Trophoblast cell (in vitro differentiated cells and primary cell): ENCODE measurements at regions not wholly inside any gene's neighbourhood (a gene's known extent, or its start where the extent isn't known, plus 50 kb on each side); places are given as distances from the start of the nearest gene placed in this dataset.

Experiments used
- DNase-seq, 2 donors: peaks; one replicate each; pipeline ENCODE4 v3.0.0-alpha.2; 2016
- H2AFZ ChIP-seq: 2 replicates; pipeline ENCODE4 v1.6.1; 2013; ENCODE audit warnings: low read length, moderate library complexity, mild to moderate bottlenecking; ENCODE audit not compliant: insufficient read depth, poor library complexity
- H2AK5ac ChIP-seq: 2 replicates; pipeline ENCODE4 v1.6.1; 2013; ENCODE audit warnings: mild to moderate bottlenecking, low read length
- H2BK120ac ChIP-seq: 2 replicates; pipeline ENCODE4 v1.6.1; 2013; ENCODE audit warnings: low read length, mild to moderate bottlenecking, moderate library complexity; ENCODE audit not compliant: insufficient read depth, poor library complexity
- H2BK12ac ChIP-seq: 2 replicates; pipeline ENCODE4 v1.6.1; 2013; ENCODE audit warnings: mild to moderate bottlenecking, low read length, moderate library complexity
- H2BK5ac ChIP-seq: 2 replicates; pipeline ENCODE4 v1.6.1; 2013; ENCODE audit warnings: low read length, low read depth, moderate library complexity, mild to moderate bottlenecking; ENCODE audit not compliant: poor library complexity
- H3K14ac ChIP-seq: 2 replicates; pipeline ENCODE4 v1.6.1; 2013; ENCODE audit warnings: mild to moderate bottlenecking, low read length
- H3K18ac ChIP-seq: 2 replicates; pipeline ENCODE4 v1.6.1; 2013; ENCODE audit warnings: mild to moderate bottlenecking, low read length
- H3K23ac ChIP-seq: 2 replicates; pipeline ENCODE4 v1.6.1; 2013; ENCODE audit warnings: low read length
- H3K27ac ChIP-seq: 2 replicates; pipeline ENCODE4 v1.5.1; 2013; ENCODE audit warnings: low read depth, mild to moderate bottlenecking, inconsistent platforms, low read length, moderate library complexity
- H3K27me3 ChIP-seq: 2 replicates; pipeline ENCODE4 v1.6.1; 2013; ENCODE audit warnings: inconsistent platforms, mild to moderate bottlenecking, low read length, moderate library complexity; ENCODE audit not compliant: insufficient read depth
- H3K36me3 ChIP-seq, 2 experiments: 1 replicate in 1 of 2; 2 replicates in 1 of 2; pipeline ENCODE4 v1.6.1; 2013; ENCODE audit warnings: low read length in 2 of 2, mild to moderate bottlenecking in 2 of 2, moderate library complexity in 1 of 2; ENCODE audit not compliant: insufficient read depth in 2 of 2, control insufficient read depth in 1 of 2
- H3K4ac ChIP-seq: 2 replicates; pipeline ENCODE4 v1.6.1; 2013; ENCODE audit warnings: low read depth, mild to moderate bottlenecking, low read length, moderate library complexity
- H3K4me1 ChIP-seq, 2 experiments: 1 replicate in 1 of 2; 2 replicates in 1 of 2; pipeline ENCODE4 v1.6.1; 2013; ENCODE audit warnings: low read length in 2 of 2, mild to moderate bottlenecking in 2 of 2, moderate library complexity in 1 of 2; ENCODE audit not compliant: insufficient read depth in 2 of 2, control insufficient read depth in 1 of 2
- H3K4me2 ChIP-seq: 2 replicates; pipeline ENCODE4 v1.6.1; 2013; ENCODE audit warnings: inconsistent platforms, mild to moderate bottlenecking, low read length, moderate library complexity
- H3K4me3 ChIP-seq: 2 replicates; pipeline ENCODE4 v1.5.1; 2013; ENCODE audit warnings: mild to moderate bottlenecking, low read depth, low read length, inconsistent platforms
- H3K79me1 ChIP-seq: one replicate; pipeline ENCODE4 v1.6.1; 2013; ENCODE audit warnings: low read length
- H3K79me2 ChIP-seq: 2 replicates; pipeline ENCODE4 v1.6.1; 2013; ENCODE audit warnings: low read length, mild to moderate bottlenecking; ENCODE audit not compliant: control insufficient read depth, insufficient read depth, poor library complexity
- H3K9ac ChIP-seq: 2 replicates; pipeline ENCODE4 v1.6.1; 2013; ENCODE audit warnings: mild to moderate bottlenecking, low read length
- H3K9me3 ChIP-seq: 2 replicates; pipeline ENCODE4 v1.6.1; 2013; ENCODE audit warnings: low read depth, mild to moderate bottlenecking, control low read depth, inconsistent platforms, low read length; ENCODE audit not compliant: insufficient read depth
- H4K12ac ChIP-seq: 2 replicates; pipeline ENCODE4 v1.6.1; 2013; ENCODE audit warnings: low read depth, mild to moderate bottlenecking, low read length, moderate library complexity
- H4K8ac ChIP-seq: 2 replicates; pipeline ENCODE4 v1.6.1; 2013; ENCODE audit warnings: low read depth, mild to moderate bottlenecking, low read length, moderate library complexity
- H4K91ac ChIP-seq: one replicate; pipeline ENCODE4 v1.6.1; 2013; ENCODE audit warnings: low read depth, mild to moderate bottlenecking, low read length, moderate library complexity
- whole genome bisulfite sequencing: extraction: QIAGEN DNeasy Blood & Tissue Kit; methylation state at CpG from one replicate; pipeline ENCODE4 v1.1.7; 2013; ENCODE audit warnings: missing lambda C conversion rate; ENCODE audit not compliant: insufficient read length, insufficient coverage; ENCODE audit errors: extremely low coverage; 5-methylcytosine and 5-hydroxymethylcytosine counted together

- no peak overlapping the region for H2AK5ac ChIP-seq
- peak in 1 of 2 donors; percentile 40 for DNase-seq
- H4K8ac ChIP-seq, result no peak overlapping the region
- H3K79me2 ChIP-seq, result no peaks in the 10 kb centered on the region
- H2BK5ac ChIP-seq, result no peak overlapping the region
- no peak overlapping the region for H3K18ac ChIP-seq
- H2AFZ ChIP-seq, result no peak overlapping the region
- no peak overlapping the region for H4K91ac ChIP-seq
- WGBS, result no CpG with 5 or more reads among the region's 9 CpGs
- no peak overlapping the region for H2BK120ac ChIP-seq
- peaks cover 9 to 10% of the 10 kb centered on the region in 2 experiments for H3K4me1 ChIP-seq
- no peak overlapping the region for H4K12ac ChIP-seq
- no peaks in the 10 kb centered on the region for H3K36me3 ChIP-seq
- H3K4me3 ChIP-seq, result no peak overlapping the region
- H3K4me2 ChIP-seq, result no peak overlapping the region
- H3K27me3 ChIP-seq, result no peaks in the 10 kb centered on the region
- H3K79me1 ChIP-seq, result no peaks in the 10 kb centered on the region
- no peak overlapping the region for H3K14ac ChIP-seq
- H3K23ac ChIP-seq, result no peak overlapping the region
- no peak overlapping the region for H3K4ac ChIP-seq
- H3K9ac ChIP-seq, result no peak overlapping the region
- H2BK12ac ChIP-seq, result no peak overlapping the region
- no peaks in the 10 kb centered on the region for H3K9me3 ChIP-seq
- H3K27ac ChIP-seq, result no peak overlapping the region
Observed at GRCh38 chr11:134863294-134863693, 451.3 kb upstream of the B3GAT1 start.

GRCh38 chr11:134862587-134863195, 450.6 kb upstream of the B3GAT1 start:
- H3K14ac ChIP-seq, result no peak overlapping the region
- no peak overlapping the region for H2BK12ac ChIP-seq
- H4K8ac ChIP-seq, result no peak overlapping the region
- H3K79me1 ChIP-seq, result no peaks in the 10 kb centered on the region
- WGBS, result no CpG with 5 or more reads among the region's 10 CpGs
- no peak overlapping the region for H4K91ac ChIP-seq
- H2BK120ac ChIP-seq, result no peak overlapping the region
- no peak overlapping the region for H3K4me3 ChIP-seq
- H3K27me3 ChIP-seq, result no peaks in the 10 kb centered on the region
- no peak overlapping the region for H3K27ac ChIP-seq
- DNase-seq, result no peak
- H3K23ac ChIP-seq, result no peak overlapping the region
- no peak overlapping the region for H2AK5ac ChIP-seq
- H3K18ac ChIP-seq, result no peak overlapping the region
- no peak overlapping the region for H3K4ac ChIP-seq
- H3K9ac ChIP-seq, result no peak overlapping the region
- H2AFZ ChIP-seq, result no peak overlapping the region
- no peak overlapping the region for H3K4me2 ChIP-seq
- H3K36me3 ChIP-seq, result no peaks in the 10 kb centered on the region
- H2BK5ac ChIP-seq, result no peak overlapping the region
- H3K9me3 ChIP-seq, result no peaks in the 10 kb centered on the region
- H3K4me1 ChIP-seq, result peaks cover 9 to 10% of the 10 kb centered on the region in 2 experiments
- H4K12ac ChIP-seq, result no peak overlapping the region
- H3K79me2 ChIP-seq, result no peaks in the 10 kb centered on the region

- H2BK5ac ChIP-seq, result no peak overlapping the region
- no peaks in the 10 kb centered on the region for H3K9me3 ChIP-seq
- H2AK5ac ChIP-seq, result no peak overlapping the region
- no peak overlapping the region for H3K9ac ChIP-seq
- no peak overlapping the region for H4K91ac ChIP-seq
- no peak overlapping the region for H2BK12ac ChIP-seq
- no peak overlapping the region for H3K23ac ChIP-seq
- no peaks in the 10 kb centered on the region for H3K79me2 ChIP-seq
- H4K8ac ChIP-seq, result no peak overlapping the region
- H3K4ac ChIP-seq, result no peak overlapping the region
- no peak overlapping the region for H3K27ac ChIP-seq
- H3K36me3 ChIP-seq, result no peaks in the 10 kb centered on the region
- peak in 1 of 2 donors; percentile 15 for DNase-seq
- H3K4me1 ChIP-seq, result peaks cover 9 to 10% of the 10 kb centered on the region in 2 experiments
- no peak overlapping the region for H3K18ac ChIP-seq
- H2AFZ ChIP-seq, result no peak overlapping the region
- no CpG with 5 or more reads among the region's 5 CpGs for WGBS
- H3K4me3 ChIP-seq, result no peak overlapping the region
- no peak overlapping the region for H3K14ac ChIP-seq
- H4K12ac ChIP-seq, result no peak overlapping the region
- H2BK120ac ChIP-seq, result no peak overlapping the region
- no peaks in the 10 kb centered on the region for H3K27me3 ChIP-seq
- H3K79me1 ChIP-seq, result no peaks in the 10 kb centered on the region
- H3K4me2 ChIP-seq, result no peak overlapping the region
Observed at GRCh38 chr11:134862105-134862502, 450.1 kb upstream of the B3GAT1 start.

- H3K4me3 ChIP-seq, result no peak overlapping the region
- H2AFZ ChIP-seq, result no peak overlapping the region
- no peaks in the 10 kb centered on the region for H3K27me3 ChIP-seq
- H2AK5ac ChIP-seq, result no peak overlapping the region
- no peak overlapping the region for H3K23ac ChIP-seq
- H4K91ac ChIP-seq, result no peak overlapping the region
- no peak overlapping the region for H3K18ac ChIP-seq
- no peaks in the 10 kb centered on the region for H3K36me3 ChIP-seq
- H3K9ac ChIP-seq, result no peak overlapping the region
- H2BK12ac ChIP-seq, result no peak overlapping the region
- H4K8ac ChIP-seq, result no peak overlapping the region
- no peak overlapping the region for H3K14ac ChIP-seq
- no peaks in the 10 kb centered on the region for H3K79me1 ChIP-seq
- no peak overlapping the region for H4K12ac ChIP-seq
- H3K4ac ChIP-seq, result no peak overlapping the region
- H2BK5ac ChIP-seq, result no peak overlapping the region
- no peak overlapping the region for H3K4me2 ChIP-seq
- H3K4me1 ChIP-seq, result peaks cover 9 to 10% of the 10 kb centered on the region in 2 experiments
- no peaks in the 10 kb centered on the region for H3K79me2 ChIP-seq
- H2BK120ac ChIP-seq, result no peak overlapping the region
- no peak overlapping the region for H3K27ac ChIP-seq
- peak in 1 of 2 donors; percentile 7 for DNase-seq
- no peaks in the 10 kb centered on the region for H3K9me3 ChIP-seq
- WGBS, result no CpG with 5 or more reads among the region's 15 CpGs
Observed at GRCh38 chr11:134861490-134862104, 449.6 kb upstream of the B3GAT1 start.
